Bronchial epithelial cell (primary cell): ENCODE measurements at regions not wholly inside any gene's neighbourhood (a gene's known extent, or its start where the extent isn't known, plus 50 kb on each side); places are given as distances from the start of the nearest gene placed in this dataset.
A peak's percentile ranks its signal among the peaks of the same experiment; 100 is the strongest.

Experiments
- DNase-seq: peaks from one replicate; pipeline ENCODE4 v3.0.0-alpha.2; 2010; ENCODE audit warnings: low read depth
- FAIRE-seq: peaks from 2 replicates; lab custom pipeline; 2011; peaks lifted over from hg19 to GRCh38; lab: Jason Lieb, UNC
- H3K27me3 ChIP-seq: 2 replicates; pipeline ENCODE4 v1.5.1; 2011; ENCODE audit warnings: low read length; ENCODE audit not compliant: control insufficient read depth, insufficient read depth
- H3K36me3 ChIP-seq: 2 replicates; pipeline ENCODE4 v1.5.1; 2011; ENCODE audit warnings: low read length; ENCODE audit not compliant: control insufficient read depth, insufficient read depth
- H3K4me3 ChIP-seq: 2 replicates; pipeline ENCODE4 v1.5.1; 2011; ENCODE audit warnings: mild to moderate bottlenecking, low read depth, low read length, control low read depth
- TF ChIP-seq, protein P1 (sequence below): IDR thresholded peaks from 2 replicates; pipeline ENCODE4 v1.5.1; 2011; ENCODE audit warnings: mild to moderate bottlenecking, moderate library complexity, low read length, control low read depth, inconsistent platforms; ENCODE audit not compliant: insufficient read depth, severe bottlenecking

GRCh38 chr6:56692523-56693245 is 50.0 kb upstream of the DST start:
- no peaks in the 10 kb centered on the region for H3K36me3 ChIP-seq
- H3K4me3 ChIP-seq = no peak overlapping the region
- TF ChIP-seq, protein P1, sequence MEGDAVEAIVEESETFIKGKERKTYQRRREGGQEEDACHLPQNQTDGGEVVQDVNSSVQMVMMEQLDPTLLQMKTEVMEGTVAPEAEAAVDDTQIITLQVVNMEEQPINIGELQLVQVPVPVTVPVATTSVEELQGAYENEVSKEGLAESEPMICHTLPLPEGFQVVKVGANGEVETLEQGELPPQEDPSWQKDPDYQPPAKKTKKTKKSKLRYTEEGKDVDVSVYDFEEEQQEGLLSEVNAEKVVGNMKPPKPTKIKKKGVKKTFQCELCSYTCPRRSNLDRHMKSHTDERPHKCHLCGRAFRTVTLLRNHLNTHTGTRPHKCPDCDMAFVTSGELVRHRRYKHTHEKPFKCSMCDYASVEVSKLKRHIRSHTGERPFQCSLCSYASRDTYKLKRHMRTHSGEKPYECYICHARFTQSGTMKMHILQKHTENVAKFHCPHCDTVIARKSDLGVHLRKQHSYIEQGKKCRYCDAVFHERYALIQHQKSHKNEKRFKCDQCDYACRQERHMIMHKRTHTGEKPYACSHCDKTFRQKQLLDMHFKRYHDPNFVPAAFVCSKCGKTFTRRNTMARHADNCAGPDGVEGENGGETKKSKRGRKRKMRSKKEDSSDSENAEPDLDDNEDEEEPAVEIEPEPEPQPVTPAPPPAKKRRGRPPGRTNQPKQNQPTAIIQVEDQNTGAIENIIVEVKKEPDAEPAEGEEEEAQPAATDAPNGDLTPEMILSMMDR = no peak
- FAIRE-seq = peak; percentile 23
- no peaks in the 10 kb centered on the region for H3K27me3 ChIP-seq
- DNase-seq = no peak
